Ovary (tissue), 7 donors: ENCODE measurements at regions not wholly inside any gene's neighbourhood (a gene's known extent, or its start where the extent isn't known, plus 50 kb on each side); places are given as distances from the start of the nearest gene placed in this dataset.

ENCODE experiments used
- DNase-seq, 5 donors: peaks; one replicate each; pipeline ENCODE4 v3.0.0-alpha.2; 2019 to 2020
- H3K27ac ChIP-seq, 2 donors: fragments of 200-600 bp; one replicate each; pipeline versions ENCODE4 v1.5.1 to v1.8.0; 2019 to 2022
- H3K27me3 ChIP-seq: fragments of 200-600 bp; one replicate; pipeline ENCODE4 v1.8.0; 2022
- H3K36me3 ChIP-seq: fragments of 200-600 bp; sonication (generic); one replicate; pipeline ENCODE4 v1.5.1; 2019
- H3K4me1 ChIP-seq: one replicate; pipeline ENCODE4 v1.8.1; 2013; ENCODE audit warnings: mild to moderate bottlenecking, moderate library complexity; ENCODE audit not compliant: insufficient read depth
- H3K4me3 ChIP-seq: fragments of 200-600 bp; sonication (generic); one replicate; pipeline ENCODE4 v1.5.1; 2017
- H3K9me3 ChIP-seq, 2 donors: fragments of 200-600 bp in 1 of 2; sonication (generic) in 1 of 2; one replicate each; pipeline versions ENCODE4 v1.5.1 to v1.8.1; 2013 to 2019; ENCODE audit warnings: mild to moderate bottlenecking in 1 of 2, moderate library complexity in 1 of 2
- EP300 ChIP-seq: sonication (generic); formaldehyde crosslinking; IDR thresholded peaks from one replicate; pipeline ENCODE4 v1.6.1; 2017; ENCODE audit warnings: antibody characterized with exemption
- POLR2A ChIP-seq: fragments of 450-650 bp; IDR thresholded peaks from one replicate; pipeline ENCODE4 v1.6.1; 2017; ENCODE audit warnings: antibody characterized with exemption, mild to moderate bottlenecking, moderate library complexity
- WGBS, 3 donors: extraction: QIAGEN DNeasy Blood & Tissue Kit in 1 of 3; methylation state at CpG; one replicate each; pipeline versions ENCODE4 v1.1.5 to v1.1.7; 2013 to 2017; 5-methylcytosine and 5-hydroxymethylcytosine counted together
- intact Hi-C, 4 donors: fragments of 100-400 bp; cut with DNase I; formaldehyde crosslinking; loops; one replicate each; pipeline versions ENCODE4 v1.11.0 to v1.15.1; 2022 to 2023
- TF ChIP-seq, protein P1 (sequence below), 3 donors: fragments of 450-650 bp in 2 of 3; fragments of 200-600 bp in 1 of 3; IDR thresholded peaks; one replicate each; pipeline versions ENCODE4 v1.5.1 to v1.8.0; 2016 to 2022; ENCODE audit warnings: antibody characterized with exemption in 3 of 3, mild to moderate bottlenecking in 1 of 3
- donor health status: DM: no; HTN: no; CAD: no; lungs with moderate emphysema.
- donor health status: DM: no; HTN: no; CAD: no.
- donor health status: Bipolar disorder and iron deficiency.
- donor health status: DM: no; HTN: no; CAD: no.
- donor health status: DM: yes; HTN: yes; CAD: no.

DNA sequence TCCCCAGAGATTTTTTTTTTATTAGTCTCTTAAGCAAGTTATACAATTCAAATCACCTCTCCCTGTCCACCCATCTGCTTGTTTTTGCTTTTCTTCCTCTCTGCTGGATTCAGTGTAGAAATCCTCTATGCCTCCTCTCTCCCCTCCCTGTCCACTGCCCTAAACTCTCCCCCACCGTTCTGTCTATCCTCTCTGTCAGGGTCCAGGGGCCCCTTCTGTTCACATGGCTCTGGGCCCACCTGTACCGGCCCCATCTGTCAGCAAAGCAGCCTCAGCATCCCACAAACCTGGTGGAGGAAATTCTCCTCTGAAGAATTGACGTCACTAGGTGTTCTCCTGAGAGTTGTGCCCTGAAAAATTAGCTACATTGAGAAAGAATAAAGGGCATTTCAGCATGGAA is 137.6 kb upstream of the CMC1 start:
- Histone ChIP-seq H3K9me3 (no peaks in the 10 kb centered on the region), H3K4me3 (no peak overlapping the region), H3K27me3 (no peaks in the 10 kb centered on the region), H3K36me3 (no peaks in the 10 kb centered on the region), H3K27ac (no peak overlapping the region), H3K4me1 (no peaks in the 10 kb centered on the region)
- DNase-seq = no peak
- TF ChIP-seq, protein P1, sequence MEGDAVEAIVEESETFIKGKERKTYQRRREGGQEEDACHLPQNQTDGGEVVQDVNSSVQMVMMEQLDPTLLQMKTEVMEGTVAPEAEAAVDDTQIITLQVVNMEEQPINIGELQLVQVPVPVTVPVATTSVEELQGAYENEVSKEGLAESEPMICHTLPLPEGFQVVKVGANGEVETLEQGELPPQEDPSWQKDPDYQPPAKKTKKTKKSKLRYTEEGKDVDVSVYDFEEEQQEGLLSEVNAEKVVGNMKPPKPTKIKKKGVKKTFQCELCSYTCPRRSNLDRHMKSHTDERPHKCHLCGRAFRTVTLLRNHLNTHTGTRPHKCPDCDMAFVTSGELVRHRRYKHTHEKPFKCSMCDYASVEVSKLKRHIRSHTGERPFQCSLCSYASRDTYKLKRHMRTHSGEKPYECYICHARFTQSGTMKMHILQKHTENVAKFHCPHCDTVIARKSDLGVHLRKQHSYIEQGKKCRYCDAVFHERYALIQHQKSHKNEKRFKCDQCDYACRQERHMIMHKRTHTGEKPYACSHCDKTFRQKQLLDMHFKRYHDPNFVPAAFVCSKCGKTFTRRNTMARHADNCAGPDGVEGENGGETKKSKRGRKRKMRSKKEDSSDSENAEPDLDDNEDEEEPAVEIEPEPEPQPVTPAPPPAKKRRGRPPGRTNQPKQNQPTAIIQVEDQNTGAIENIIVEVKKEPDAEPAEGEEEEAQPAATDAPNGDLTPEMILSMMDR (IDR thresholded peaks at IDR 0.05) = no peak
- TF ChIP-seq POLR2A (no peak), EP300 (no peak)
- 44 to 53% (median 51%) methylated on average over 3 of the region's 3 CpGs for WGBS, 3 donors
- intact Hi-C loops = no loop called here

DNA sequence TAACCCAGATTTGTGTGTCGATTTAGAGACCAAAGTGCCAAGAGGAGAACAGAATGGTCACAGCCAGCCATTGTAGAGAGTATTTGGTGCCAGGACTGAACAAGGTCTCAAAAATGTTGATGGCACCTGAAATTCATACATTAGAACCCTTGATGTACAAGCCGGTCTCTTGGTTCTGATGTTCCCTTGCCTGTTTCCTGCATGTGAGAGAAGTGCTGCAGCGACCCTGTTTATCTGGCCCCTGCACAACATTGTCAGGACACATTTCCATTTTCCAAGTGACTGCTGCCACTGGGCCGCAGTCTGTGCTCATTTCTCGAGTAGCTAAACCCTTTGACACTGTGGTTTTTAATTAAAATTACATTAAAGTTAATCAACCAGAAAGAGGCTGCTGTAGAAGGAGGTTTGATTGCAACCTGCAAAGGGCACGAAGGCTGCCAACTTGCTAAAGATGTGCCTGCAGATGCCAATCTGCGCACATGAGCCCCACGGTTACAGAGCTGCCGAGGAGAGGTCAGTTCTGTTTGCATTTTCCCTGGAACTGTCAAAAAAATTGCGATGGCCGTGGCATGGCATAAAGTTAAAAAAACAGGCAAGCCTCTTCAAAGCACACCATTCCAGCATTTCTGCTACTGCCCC is 136.4 kb upstream of the CMC1 start:
- Histone ChIP-seq H3K4me1 (no peaks in the 10 kb centered on the region), H3K27me3 (no peaks in the 10 kb centered on the region), H3K27ac (no peak overlapping the region), H3K4me3 (no peak overlapping the region), H3K36me3 (no peaks in the 10 kb centered on the region), H3K9me3 (no peaks in the 10 kb centered on the region)
- DNase-seq = no peak
- WGBS, 3 donors = 81 to 88% (median 84%) methylated on average over 11 of the region's 11 CpGs
- intact Hi-C loops = no loop called here
- TF ChIP-seq POLR2A = no peak
- TF ChIP-seq, protein P1 (IDR thresholded peaks at IDR 0.05) = no peak
- no peak for TF ChIP-seq EP300

DNA sequence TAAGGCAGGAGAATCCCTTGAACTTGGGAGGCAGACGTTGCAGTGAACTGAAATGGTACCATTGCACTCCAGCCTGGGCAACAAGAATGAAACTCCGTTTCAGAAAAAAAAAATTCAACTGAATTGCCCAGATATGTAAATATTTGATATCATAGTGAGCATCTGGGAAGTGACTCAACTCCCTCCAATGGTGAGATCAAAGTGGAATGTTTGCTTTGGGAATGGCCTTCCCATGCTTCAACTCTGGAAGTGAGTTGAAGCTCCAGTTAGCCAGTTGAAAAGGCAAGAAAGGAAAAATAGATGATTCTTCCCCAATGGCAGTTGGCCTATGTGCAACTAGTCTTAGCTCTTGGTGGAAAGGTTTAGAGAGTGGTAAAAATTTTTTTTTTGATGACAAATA is 131.6 kb upstream of the CMC1 start:
- intact Hi-C loops = no loop called here
- no peak for DNase-seq
- 77 to 87% (median 87%) methylated on average over 2 of the region's 2 CpGs for WGBS, 3 donors

DNA sequence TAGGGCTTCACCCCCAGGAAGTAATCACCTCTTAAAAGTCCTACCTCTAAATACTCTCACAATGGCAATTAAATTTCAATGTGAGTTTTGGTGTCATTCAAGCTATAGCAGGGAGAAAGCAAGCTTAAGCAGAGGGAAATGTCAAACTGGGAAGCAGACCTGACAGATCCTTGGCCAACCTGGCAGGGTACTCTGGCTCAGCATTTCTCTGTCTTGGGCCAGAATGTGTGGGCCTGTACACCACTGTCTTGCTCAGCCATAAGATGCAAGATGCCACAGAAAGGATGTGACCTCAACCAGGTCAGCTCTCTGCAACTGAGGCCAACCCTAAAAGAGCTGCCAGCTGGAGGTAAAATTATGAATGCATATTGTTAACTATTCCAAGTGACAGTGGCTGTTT is 130.6 kb upstream of the CMC1 start:
- TF ChIP-seq, protein P1 (IDR thresholded peaks at IDR 0.05) = no peak
- TF ChIP-seq POLR2A = no peak
- TF ChIP-seq EP300 = no peak
- H3K4me3 ChIP-seq = no peak overlapping the region
- no peaks in the 10 kb centered on the region for H3K4me1 ChIP-seq
- DNase-seq = no peak
- no peaks in the 10 kb centered on the region for H3K9me3 ChIP-seq
- no peaks in the 10 kb centered on the region for H3K27me3 ChIP-seq
- no peak overlapping the region for H3K27ac ChIP-seq
- intact Hi-C loops = no loop called here
- no peaks in the 10 kb centered on the region for H3K36me3 ChIP-seq

More for the DNA sequence above, 131.6 kb upstream of the CMC1 start:
- Histone ChIP-seq H3K27me3 (no peaks in the 10 kb centered on the region), H3K4me1 (no peaks in the 10 kb centered on the region), H3K27ac (no peak overlapping the region), H3K9me3 (no peaks in the 10 kb centered on the region), H3K36me3 (no peaks in the 10 kb centered on the region), H3K4me3 (no peak overlapping the region)
- TF ChIP-seq EP300 (no peak), POLR2A (no peak)
- TF ChIP-seq, protein P1 (IDR thresholded peaks at IDR 0.05) = no peak
